DOHH2 (cell line): ENCODE measurements at regions not wholly inside any gene's neighbourhood (a gene's known extent, or its start where the extent isn't known, plus 50 kb on each side); places are given as distances from the start of the nearest gene placed in this dataset.

Source experiments
- H3F3A ChIP-seq: fragments of 200-600 bp; sonication (generic), shearing (Covaris generic); 2 replicates; pipeline ENCODE4 v1.6.0; 2016; ENCODE audit warnings: antibody characterized with exemption, mild to moderate bottlenecking; ENCODE audit not compliant: control insufficient read depth, insufficient read depth
- H3K27ac ChIP-seq: fragments of 200-600 bp; sonication (generic); 2 replicates; pipeline ENCODE4 v1.5.1; 2014; ENCODE audit warnings: low read depth, mild to moderate bottlenecking, low read length, moderate library complexity
- H3K27me3 ChIP-seq: fragments of 200-600 bp; sonication (generic); 2 replicates; pipeline ENCODE4 v1.6.1; 2014; ENCODE audit warnings: mild to moderate bottlenecking, low read length, mixed read lengths; ENCODE audit not compliant: control insufficient read depth
- H3K36me3 ChIP-seq: fragments of 200-600 bp; sonication (generic); 2 replicates; pipeline ENCODE4 v1.6.1; 2014; ENCODE audit warnings: mild to moderate bottlenecking, low read length, moderate library complexity, mixed read lengths; ENCODE audit not compliant: control insufficient read depth
- H3K4me1 ChIP-seq: fragments of 200-600 bp; sonication (generic); 2 replicates; pipeline ENCODE4 v1.6.1; 2014; ENCODE audit warnings: mild to moderate bottlenecking, low read length, mixed read lengths; ENCODE audit not compliant: control insufficient read depth
- H3K4me2 ChIP-seq: fragments of 200-600 bp; sonication (generic); 2 replicates; pipeline ENCODE4 v1.6.0; 2014; ENCODE audit warnings: mild to moderate bottlenecking, low read length, moderate library complexity
- H3K4me3 ChIP-seq: fragments of 200-600 bp; sonication (generic); 2 replicates; pipeline ENCODE4 v1.5.1; 2014; ENCODE audit warnings: mild to moderate bottlenecking, low read length, mixed read lengths
- H3K79me2 ChIP-seq: fragments of 200-600 bp; sonication (generic); 2 replicates; pipeline ENCODE4 v1.6.1; 2014; ENCODE audit warnings: mild to moderate bottlenecking, low read length, mixed read lengths; ENCODE audit not compliant: control insufficient read depth
- H3K9me2 ChIP-seq: fragments of 200-600 bp; sonication (generic); replicated peaks from 2 replicates; pipeline ENCODE4 v1.6.1; 2014; ENCODE audit warnings: mild to moderate bottlenecking, low read length, mixed read lengths; ENCODE audit not compliant: control insufficient read depth
- H3K9me3 ChIP-seq: fragments of 200-600 bp; sonication (generic); 2 replicates; pipeline ENCODE4 v1.6.1; 2014; ENCODE audit warnings: antibody characterized with exemption, low read length, mixed read lengths; ENCODE audit not compliant: control insufficient read depth, insufficient read depth
- H4K20me1 ChIP-seq: fragments of 200-600 bp; sonication (generic); 2 replicates; pipeline ENCODE4 v1.6.0; 2014; ENCODE audit warnings: low read depth, mild to moderate bottlenecking, antibody characterized with exemption, low read length, moderate library complexity; ENCODE audit not compliant: control insufficient read depth, insufficient read depth
- CTCF ChIP-seq: fragments of 200-600 bp; sonication (generic); IDR thresholded peaks from one replicate; pipeline ENCODE4 v1.5.1; 2014; ENCODE audit warnings: antibody characterized with exemption, mild to moderate bottlenecking, low read depth, low read length; ENCODE audit not compliant: poor library complexity, severe bottlenecking
- EZH2phosphoT487 ChIP-seq: fragments of 200-600 bp; sonication (generic); IDR thresholded peaks from 2 replicates; pipeline ENCODE4 v1.6.1; 2017; ENCODE audit warnings: borderline replicate concordance, mild to moderate bottlenecking, antibody characterized with exemption, low read length, moderate library complexity, mixed read lengths

GRCh38 chr17:51355441-51356410 lies 95.4 kb downstream of the UTP18 start:
- no peak overlapping the region for H3K4me2 ChIP-seq
- H3K79me2 ChIP-seq, result no peaks in the 10 kb centered on the region
- H3F3A ChIP-seq, result no peaks in the 10 kb centered on the region
- H3K4me3 ChIP-seq, result no peak overlapping the region
- H3K9me2 ChIP-seq, result no peaks in the 10 kb centered on the region
- TF ChIP-seq EZH2phosphoT487 (no peak), CTCF (no peak)
- H4K20me1 ChIP-seq, result no peaks in the 10 kb centered on the region
- no peaks in the 10 kb centered on the region for H3K9me3 ChIP-seq
- H3K4me1 ChIP-seq, result no peaks in the 10 kb centered on the region
- H3K36me3 ChIP-seq, result no peaks in the 10 kb centered on the region
- no peak overlapping the region for H3K27ac ChIP-seq
- no peaks in the 10 kb centered on the region; the same call in none of the 2 replicates for H3K27me3 ChIP-seq

- Histone ChIP-seq H3K36me3 (no peaks in the 10 kb centered on the region), H4K20me1 (no peaks in the 10 kb centered on the region), H3K27me3 (no peaks in the 10 kb centered on the region; the same call in none of the 2 replicates), H3K9me2 (no peaks in the 10 kb centered on the region), H3K4me2 (no peak overlapping the region), H3K4me3 (no peak overlapping the region), H3K4me1 (no peaks in the 10 kb centered on the region), H3K79me2 (no peaks in the 10 kb centered on the region), H3F3A (no peaks in the 10 kb centered on the region), H3K27ac (no peak overlapping the region), H3K9me3 (no peaks in the 10 kb centered on the region)
- TF ChIP-seq EZH2phosphoT487 (no peak), CTCF (no peak)
These were observed 98.7 kb downstream of the UTP18 start for GRCh38 chr17:51359055-51359454.

- Histone ChIP-seq H3K27me3 (no peaks in the 10 kb centered on the region), H3K4me3 (no peak overlapping the region), H3K9me3 (no peaks in the 10 kb centered on the region), H3K27ac (no peak overlapping the region), H3K79me2 (no peaks in the 10 kb centered on the region), H4K20me1 (no peaks in the 10 kb centered on the region), H3F3A (no peaks in the 10 kb centered on the region), H3K4me2 (no peak overlapping the region), H3K36me3 (no peaks in the 10 kb centered on the region), H3K4me1 (no peaks in the 10 kb centered on the region), H3K9me2 (no peaks in the 10 kb centered on the region)
- no peak for TF ChIP-seq EZH2phosphoT487
- no peak for TF ChIP-seq CTCF
These were observed 102.7 kb downstream of the UTP18 start for GRCh38 chr17:51362811-51363585.
